T-helper 2 cell treated with Interferon-gamma antibody and Interleukin-4, amounts not matched to agents 5 μg/mL and 100 μg/mL, for 36 hours (primary cell): ENCODE measurements at regions not wholly inside any gene's neighbourhood (a gene's known extent, or its start where the extent isn't known, plus 50 kb on each side); places are given as distances from the start of the nearest gene placed in this dataset.
"Not testable (repeated sequence)": the region's sequence is repeated elsewhere in the genome, so short reads cannot be mapped to it uniquely, and the experiment has no call there.

ENCODE experiments used
- DNase-seq: peaks from one replicate; pipeline ENCODE4 v3.0.0; 2021; ENCODE audit warnings: low spot score
- H3K27ac Mint-ChIP-seq: one replicate; pipeline ENCODE4 v1.8.0; 2021; ENCODE audit warnings: mild to moderate bottlenecking, mixed read lengths
- H3K27me3 Mint-ChIP-seq: one replicate; pipeline ENCODE4 v1.8.0; 2021; ENCODE audit warnings: low read depth, mixed read lengths
- H3K36me3 Mint-ChIP-seq: one replicate; pipeline ENCODE4 v1.8.0; 2021; ENCODE audit warnings: low read depth, mixed read lengths
- H3K4me1 Mint-ChIP-seq: one replicate; pipeline ENCODE4 v1.8.0; 2021; ENCODE audit warnings: low read depth, mixed read lengths
- H3K4me3 Mint-ChIP-seq: one replicate; pipeline ENCODE4 v1.8.0; 2022; ENCODE audit warnings: mild to moderate bottlenecking, moderate library complexity, mixed read lengths
- H3K9me3 Mint-ChIP-seq: one replicate; pipeline ENCODE4 v1.8.0; 2021; ENCODE audit warnings: mixed read lengths

DNA sequence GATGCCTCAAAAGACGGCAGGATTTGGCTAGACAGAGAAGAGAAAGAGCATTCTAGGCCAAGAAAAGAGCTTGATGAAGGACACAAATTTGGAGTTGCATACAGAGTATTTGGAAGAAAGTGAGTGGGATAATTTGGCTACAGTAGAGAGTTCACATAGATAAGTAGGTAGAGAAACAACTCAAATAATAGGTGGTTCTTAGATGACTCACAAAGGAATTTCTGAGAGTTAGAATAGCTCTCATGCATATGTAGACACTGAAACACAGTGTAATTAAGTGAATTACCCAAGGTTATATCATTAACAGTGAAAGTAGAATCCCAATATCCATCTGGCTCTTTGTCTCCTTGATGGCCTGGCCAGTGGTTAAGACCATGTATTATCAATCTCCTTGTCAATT is 228.6 kb upstream of the DDI1 start:
- no peaks in the 10 kb centered on the region for H3K36me3 Mint-ChIP-seq
- H3K4me1 Mint-ChIP-seq = no peaks in the 10 kb centered on the region
- no peaks in the 10 kb centered on the region for H3K27me3 Mint-ChIP-seq

GRCh38 chr11:103808252-103808651 is 228.2 kb upstream of the DDI1 start:
- Mint-ChIP-seq H3K4me3 (no peak overlapping the region), H3K27ac (no peak overlapping the region), H3K36me3 (no peaks in the 10 kb centered on the region), H3K27me3 (no peaks in the 10 kb centered on the region), H3K4me1 (no peaks in the 10 kb centered on the region), H3K9me3 (no peaks in the 10 kb centered on the region)
- DNase-seq = no peak

More for the DNA sequence above, 228.6 kb upstream of the DDI1 start:
- H3K4me3 Mint-ChIP-seq = no peak overlapping the region
- no peak for DNase-seq
- H3K27ac Mint-ChIP-seq = no peak overlapping the region
- H3K9me3 Mint-ChIP-seq = no peaks in the 10 kb centered on the region

GRCh38 chr11:103811870-103812455 is 224.5 kb upstream of the DDI1 start:
- Mint-ChIP-seq H3K27me3 (no peaks in the 10 kb centered on the region), H3K4me1 (no peaks in the 10 kb centered on the region), H3K36me3 (no peaks in the 10 kb centered on the region), H3K27ac (no peak overlapping the region), H3K4me3 (no peak overlapping the region), H3K9me3 (no peaks in the 10 kb centered on the region)
- DNase-seq = no peak

GRCh38 chr11:103812680-103813079 is 223.8 kb upstream of the DDI1 start:
- H3K27me3 Mint-ChIP-seq = no peaks in the 10 kb centered on the region
- H3K4me1 Mint-ChIP-seq = no peaks in the 10 kb centered on the region
- no peaks in the 10 kb centered on the region for H3K9me3 Mint-ChIP-seq
- no peak overlapping the region for H3K27ac Mint-ChIP-seq
- no peak overlapping the region for H3K4me3 Mint-ChIP-seq
- no peaks in the 10 kb centered on the region for H3K36me3 Mint-ChIP-seq
- no peak for DNase-seq

DNA sequence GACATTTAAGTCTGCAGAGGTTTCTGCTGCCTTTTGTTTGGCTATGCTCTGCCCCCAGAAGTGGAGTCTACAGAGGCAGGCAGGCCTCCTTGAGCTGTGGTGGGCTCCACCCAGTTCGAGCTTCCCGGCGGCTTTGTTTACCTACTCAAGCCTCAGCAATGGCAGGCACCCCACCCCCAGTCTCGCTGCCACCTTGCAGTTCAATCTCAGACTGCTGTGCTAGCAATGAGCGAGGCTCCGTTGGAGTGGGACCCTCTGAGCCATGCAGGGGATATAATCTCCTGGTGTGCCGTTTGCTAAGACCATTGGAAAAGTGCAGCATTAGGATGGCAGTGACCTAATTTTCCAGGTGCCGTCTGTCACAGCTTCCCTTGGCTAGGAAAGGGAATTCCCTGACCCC is 216.1 kb upstream of the DDI1 start:
- H3K4me1 Mint-ChIP-seq, H3K9me3 Mint-ChIP-seq, DNase-seq, H3K36me3 Mint-ChIP-seq, H3K27ac Mint-ChIP-seq, H3K27me3 Mint-ChIP-seq, H3K4me3 Mint-ChIP-seq: not testable (repeated sequence)

DNA sequence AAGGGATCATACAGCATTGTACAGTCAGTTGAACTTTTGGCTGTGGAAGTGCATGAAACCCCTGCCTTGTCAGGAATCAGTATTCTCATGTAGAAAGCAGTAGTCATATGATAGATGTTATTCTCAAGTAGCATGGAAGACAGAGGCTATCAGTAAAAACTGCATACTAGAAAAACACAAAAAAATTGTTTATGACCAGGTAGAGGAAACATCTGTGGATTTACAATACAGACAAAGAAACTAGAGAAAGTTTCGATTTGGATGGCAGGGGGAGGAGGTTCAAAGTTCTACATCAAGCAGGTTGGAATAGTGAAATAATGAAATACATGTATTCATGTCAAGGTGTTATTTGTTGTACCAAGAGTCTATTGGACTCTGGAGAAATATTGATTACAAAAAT is 212.3 kb upstream of the DDI1 start:
- H3K27me3 Mint-ChIP-seq = no peaks in the 10 kb centered on the region
- H3K36me3 Mint-ChIP-seq = no peaks in the 10 kb centered on the region
- no peak for DNase-seq
- H3K27ac Mint-ChIP-seq = no peak overlapping the region
- H3K9me3 Mint-ChIP-seq = no peaks in the 10 kb centered on the region
- H3K4me3 Mint-ChIP-seq = no peak overlapping the region
- no peaks in the 10 kb centered on the region for H3K4me1 Mint-ChIP-seq

GRCh38 chr11:103825469-103825868 is 211.0 kb upstream of the DDI1 start:
- H3K27ac Mint-ChIP-seq = no peak overlapping the region
- peaks cover 4% of the 10 kb centered on the region for H3K9me3 Mint-ChIP-seq
- no peak overlapping the region for H3K4me3 Mint-ChIP-seq
- H3K4me1 Mint-ChIP-seq = no peaks in the 10 kb centered on the region
- DNase-seq = no peak
- no peaks in the 10 kb centered on the region for H3K27me3 Mint-ChIP-seq
- H3K36me3 Mint-ChIP-seq = no peaks in the 10 kb centered on the region

- Mint-ChIP-seq H3K9me3 (peaks cover 4% of the 10 kb centered on the region), H3K27ac (no peak overlapping the region), H3K4me1 (no peaks in the 10 kb centered on the region), H3K36me3 (no peaks in the 10 kb centered on the region), H3K4me3 (no peak overlapping the region), H3K27me3 (no peaks in the 10 kb centered on the region)
- DNase-seq = no peak
Observed at GRCh38 chr11:103826856-103827255, 209.6 kb upstream of the DDI1 start.

- no peak overlapping the region for H3K27ac Mint-ChIP-seq
Observed at GRCh38 chr11:103829596-103829995, 206.8 kb upstream of the DDI1 start.

DNA sequence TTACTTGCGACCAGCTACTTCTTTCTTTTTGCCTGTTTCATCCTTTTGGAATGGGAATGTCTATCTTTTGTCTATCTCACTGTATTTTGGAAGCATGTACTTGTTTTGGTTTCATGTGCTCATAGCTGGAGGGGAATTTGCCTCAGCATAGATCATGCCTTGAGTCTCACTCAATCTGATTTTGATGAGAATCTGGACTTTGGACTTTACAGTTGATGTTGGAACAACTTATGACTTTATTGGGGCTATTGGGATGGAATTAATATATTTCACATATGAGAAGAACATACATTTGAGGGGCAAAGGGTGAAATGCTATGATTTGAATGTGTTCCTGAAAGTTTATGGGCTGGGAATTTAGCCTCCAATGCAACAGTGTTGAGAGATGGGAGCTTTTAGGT is 206.2 kb upstream of the DDI1 start:
- Mint-ChIP-seq H3K27ac (no peak overlapping the region), H3K4me3 (no peak overlapping the region), H3K4me1 (no peaks in the 10 kb centered on the region), H3K9me3 (peaks cover 12% of the 10 kb centered on the region), H3K27me3 (no peaks in the 10 kb centered on the region), H3K36me3 (no peaks in the 10 kb centered on the region)
- no peak for DNase-seq

More at GRCh38 chr11:103829596-103829995, 206.8 kb upstream of the DDI1 start:
- no peaks in the 10 kb centered on the region for H3K4me1 Mint-ChIP-seq
- no peak overlapping the region for H3K4me3 Mint-ChIP-seq
- H3K27me3 Mint-ChIP-seq = no peaks in the 10 kb centered on the region
- no peak for DNase-seq
- H3K9me3 Mint-ChIP-seq = peaks cover 12% of the 10 kb centered on the region
- no peaks in the 10 kb centered on the region for H3K36me3 Mint-ChIP-seq

GRCh38 chr11:103832762-103833161 is 203.7 kb upstream of the DDI1 start:
- Mint-ChIP-seq H3K4me3 (no peak overlapping the region), H3K36me3 (no peaks in the 10 kb centered on the region), H3K4me1 (no peaks in the 10 kb centered on the region), H3K27me3 (no peaks in the 10 kb centered on the region), H3K27ac (no peak overlapping the region), H3K9me3 (peaks cover 18% of the 10 kb centered on the region)
- DNase-seq = no peak

DNA sequence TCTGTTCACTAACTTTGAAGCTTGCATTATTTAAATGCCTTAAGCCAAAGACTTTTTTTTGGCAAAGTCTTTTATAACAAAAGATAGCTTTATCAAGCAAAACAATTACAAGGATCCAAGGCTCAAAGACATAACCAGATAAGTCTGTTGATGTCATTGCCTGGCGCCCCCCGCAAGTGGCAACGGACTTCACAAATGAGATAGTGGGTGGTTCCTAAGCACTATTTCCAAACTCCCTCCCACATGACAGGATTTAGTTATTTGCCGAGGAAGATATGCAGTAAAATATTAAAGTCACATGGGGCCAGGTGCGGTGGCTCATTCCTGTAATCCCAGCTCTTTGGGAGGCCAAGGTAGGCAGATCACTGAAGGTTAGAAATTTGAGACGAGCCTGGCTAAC is 194.2 kb upstream of the DDI1 start:
- Mint-ChIP-seq H3K4me1 (no peaks in the 10 kb centered on the region), H3K9me3 (no peaks in the 10 kb centered on the region), H3K4me3 (no peak overlapping the region), H3K27ac (no peak overlapping the region), H3K36me3 (no peaks in the 10 kb centered on the region), H3K27me3 (no peaks in the 10 kb centered on the region)
- DNase-seq = no peak

- Mint-ChIP-seq H3K27me3 (no peaks in the 10 kb centered on the region), H3K4me1 (no peaks in the 10 kb centered on the region)
- no peak for DNase-seq
Observed at GRCh38 chr11:103842795-103843194, 193.6 kb upstream of the DDI1 start.

DNA sequence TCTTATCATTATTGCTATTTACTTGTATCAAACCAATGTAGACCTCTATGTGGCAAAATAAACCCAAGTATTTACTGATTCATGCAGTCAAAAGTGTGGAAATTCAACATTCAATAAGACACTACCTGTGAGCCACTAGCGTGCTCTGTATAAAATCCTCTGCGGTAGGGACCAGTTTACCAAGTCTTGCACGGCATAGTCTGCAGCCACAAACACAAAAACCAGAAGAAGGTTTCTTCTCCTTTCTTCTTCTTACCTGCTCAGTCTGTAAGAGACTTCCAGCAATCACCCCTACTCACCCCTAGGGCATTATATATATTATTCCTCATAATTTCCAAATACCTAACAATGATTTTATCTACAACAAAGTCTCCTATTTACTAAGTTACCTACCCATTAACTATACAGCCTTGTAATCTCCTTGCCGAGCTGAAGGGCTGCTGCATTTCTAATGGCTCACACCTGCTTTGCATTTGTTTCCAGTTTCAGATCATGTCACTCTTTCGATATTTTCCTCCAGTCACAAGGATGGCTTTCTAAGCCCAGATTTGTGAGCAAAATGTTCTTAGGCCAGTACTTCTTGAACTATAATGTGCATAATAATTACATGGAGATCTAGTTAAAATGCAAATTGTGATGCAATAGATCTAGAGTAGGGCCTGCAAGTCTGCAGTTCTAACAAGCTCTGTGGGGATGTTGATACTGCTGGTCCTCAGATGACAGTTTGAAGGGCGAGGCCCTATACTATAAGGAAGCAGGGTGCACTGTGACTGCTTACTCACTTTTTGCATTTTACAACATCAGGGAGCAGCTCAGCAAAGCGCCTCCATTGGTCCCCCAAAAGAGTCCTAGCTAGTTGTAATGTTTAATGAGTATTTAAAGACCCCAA is 191.9 kb upstream of the DDI1 start:
- Mint-ChIP-seq H3K4me1 (no peaks in the 10 kb centered on the region), H3K9me3 (no peaks in the 10 kb centered on the region), H3K36me3 (no peaks in the 10 kb centered on the region), H3K27ac (no peak overlapping the region), H3K27me3 (no peaks in the 10 kb centered on the region), H3K4me3 (no peak overlapping the region)
- DNase-seq = no peak

More at GRCh38 chr11:103842795-103843194, 193.6 kb upstream of the DDI1 start:
- H3K36me3 Mint-ChIP-seq = no peaks in the 10 kb centered on the region
- no peak overlapping the region for H3K4me3 Mint-ChIP-seq
- no peaks in the 10 kb centered on the region for H3K9me3 Mint-ChIP-seq
- no peak overlapping the region for H3K27ac Mint-ChIP-seq
